ENCODE measurements at regions not wholly inside any gene's neighbourhood (a gene's known extent, or its start where the extent isn't known, plus 50 kb on each side); places are given as distances from the start of the nearest gene placed in this dataset.

DNA sequence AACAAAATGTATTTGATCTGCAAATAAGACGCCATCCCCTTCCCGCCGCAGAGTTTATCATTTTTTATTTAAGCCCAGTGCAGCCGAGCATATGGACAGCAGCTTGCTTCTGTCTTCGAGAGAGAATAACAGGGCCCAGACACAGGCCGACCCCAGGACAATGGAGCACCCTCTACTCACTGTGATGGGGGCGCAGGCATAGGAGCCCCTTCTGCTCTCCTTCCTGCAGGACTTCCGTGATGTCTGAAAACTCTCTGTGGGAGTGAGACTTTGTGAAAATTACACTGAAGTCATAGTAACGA lies 134.8 kb downstream of the OAT start:
- TF ChIP-seq, protein P1, sequence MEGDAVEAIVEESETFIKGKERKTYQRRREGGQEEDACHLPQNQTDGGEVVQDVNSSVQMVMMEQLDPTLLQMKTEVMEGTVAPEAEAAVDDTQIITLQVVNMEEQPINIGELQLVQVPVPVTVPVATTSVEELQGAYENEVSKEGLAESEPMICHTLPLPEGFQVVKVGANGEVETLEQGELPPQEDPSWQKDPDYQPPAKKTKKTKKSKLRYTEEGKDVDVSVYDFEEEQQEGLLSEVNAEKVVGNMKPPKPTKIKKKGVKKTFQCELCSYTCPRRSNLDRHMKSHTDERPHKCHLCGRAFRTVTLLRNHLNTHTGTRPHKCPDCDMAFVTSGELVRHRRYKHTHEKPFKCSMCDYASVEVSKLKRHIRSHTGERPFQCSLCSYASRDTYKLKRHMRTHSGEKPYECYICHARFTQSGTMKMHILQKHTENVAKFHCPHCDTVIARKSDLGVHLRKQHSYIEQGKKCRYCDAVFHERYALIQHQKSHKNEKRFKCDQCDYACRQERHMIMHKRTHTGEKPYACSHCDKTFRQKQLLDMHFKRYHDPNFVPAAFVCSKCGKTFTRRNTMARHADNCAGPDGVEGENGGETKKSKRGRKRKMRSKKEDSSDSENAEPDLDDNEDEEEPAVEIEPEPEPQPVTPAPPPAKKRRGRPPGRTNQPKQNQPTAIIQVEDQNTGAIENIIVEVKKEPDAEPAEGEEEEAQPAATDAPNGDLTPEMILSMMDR (IDR thresholded peaks at IDR 0.05): no peak
- TF ChIP-seq POLR2AphosphoS5 (IDR thresholded peaks at IDR 0.05) (no peak), POLR2A (IDR thresholded peaks at IDR 0.05) (no peak), EP300 (IDR thresholded peaks at IDR 0.05) (no peak)

All from sigmoid colon (tissue), 4 donors.